HG02610 (cell line): ENCODE measurements at regions not wholly inside any gene's neighbourhood (a gene's known extent, or its start where the extent isn't known, plus 50 kb on each side); places are given as distances from the start of the nearest gene placed in this dataset.

Source experiments
- ATAC-seq: cut with Tn5 transposase; IDR thresholded peaks from one replicate; pipeline ENCODE4 v1.9.1; 2021; ENCODE audit warnings: mild to moderate bottlenecking, moderate library complexity; ENCODE audit not compliant: unreplicated experiment

GRCh38 chr12:98244136-98244535 is 271.3 kb upstream of the TMPO start:
- ATAC-seq: no peak

GRCh38 chr12:98253207-98254037 is 262.0 kb upstream of the TMPO start:
- ATAC-seq: no peak

GRCh38 chr12:98256830-98257229 is 258.6 kb upstream of the TMPO start:
- ATAC-seq: no peak

GRCh38 chr12:98259693-98260092 is 255.7 kb upstream of the TMPO start:
- ATAC-seq: no peak

- ATAC-seq: no peak
Measured at GRCh38 chr12:98260276-98260675, 255.1 kb upstream of the TMPO start.

- no peak for ATAC-seq
Measured at GRCh38 chr12:98262902-98263301, 252.5 kb upstream of the TMPO start.

- ATAC-seq: peak; percentile 97
Measured at GRCh38 chr12:98274430-98275130, 240.8 kb upstream of the TMPO start.

- peak; percentile 69 for ATAC-seq
Measured at GRCh38 chr12:98275131-98275475, 240.3 kb upstream of the TMPO start.

GRCh38 chr12:98280152-98280551 is 235.2 kb upstream of the TMPO start:
- no peak for ATAC-seq

GRCh38 chr12:98280621-98281020 is 234.8 kb upstream of the TMPO start:
- ATAC-seq: no peak

GRCh38 chr12:98291828-98292227 is 223.6 kb upstream of the TMPO start:
- ATAC-seq: no peak

- ATAC-seq: no peak
Measured at GRCh38 chr12:98294051-98294805, 221.2 kb upstream of the TMPO start.

GRCh38 chr12:98295681-98296080 is 219.7 kb upstream of the TMPO start:
- ATAC-seq: no peak

- ATAC-seq: no peak
Measured at GRCh38 chr12:98296462-98297079, 218.8 kb upstream of the TMPO start.

- no peak for ATAC-seq
Measured at GRCh38 chr12:98297538-98297937, 217.9 kb upstream of the TMPO start.

GRCh38 chr12:98308141-98308540 is 207.2 kb upstream of the TMPO start:
- no peak for ATAC-seq

- ATAC-seq: peak; percentile 59
Measured at GRCh38 chr12:98317939-98318899, 197.2 kb upstream of the TMPO start.

- no peak for ATAC-seq
Measured at GRCh38 chr12:98319716-98320425, 195.5 kb upstream of the TMPO start.

- no peak for ATAC-seq
Measured at GRCh38 chr12:98325003-98325402, 190.4 kb upstream of the TMPO start.
